ENCODE measurements at regions not wholly inside any gene's neighbourhood (a gene's known extent, or its start where the extent isn't known, plus 50 kb on each side); places are given as distances from the start of the nearest gene placed in this dataset.
A peak's percentile ranks its signal among the peaks of the same experiment; 100 is the strongest.

- no peak overlapping the region for H2AFZ ChIP-seq
- TF ChIP-seq EZH2 (IDR thresholded peaks at IDR 0.05; ENCODE audit: low read depth, unreplicated experiment) (no peak), ZNF331 (CRISPR knock-in tag; IDR thresholded peaks at IDR 0.05; ENCODE audit: low read depth) (no peak), CREB1 (CRISPR knock-in tag; IDR thresholded peaks at IDR 0.05; ENCODE audit: low read depth) (no peak), POLR2AphosphoS5 (IDR thresholded peaks at IDR 0.05; ENCODE audit: low read depth) (no peak), EZH2phosphoT487 (IDR thresholded peaks at IDR 0.05; ENCODE audit: unreplicated experiment) (no peak), ZNF114 (CRISPR knock-in tag; IDR thresholded peaks at IDR 0.05) (no peak), REST (IDR thresholded peaks at IDR 0.05; ENCODE audit: unreplicated experiment) (no peak), JUNB (IDR thresholded peaks at IDR 0.05; ENCODE audit: unreplicated experiment) (no peak), CTCF (conservative IDR thresholded peaks at IDR 0.05; ENCODE audit: low read depth in 2 of 2) (no peak), NANOG (IDR thresholded peaks at IDR 0.05; ENCODE audit: borderline replicate concordance) (no peak)
- no peaks in the 10 kb centered on the region for H3K27me3 ChIP-seq (ENCODE audit: insufficient read depth)
- Mint-ChIP-seq H3K36me3 (ENCODE audit: low read depth) (peaks cover 3% of the 10 kb centered on the region; the same call in 1 of the 3 replicates), H3K27ac (no peak overlapping the region), H3K4me1 (peaks cover 19% of the 10 kb centered on the region), H3K4me3 (no peak overlapping the region), H3K27me3 (ENCODE audit: insufficient read depth, low read depth, poor library complexity) (peaks cover 3% of the 10 kb centered on the region), H3K9me3 (no peaks in the 10 kb centered on the region)
- peaks cover 11% of the 10 kb centered on the region; the same call in 1 of the 2 replicates for H3K9me2 ChIP-seq (ENCODE audit: insufficient read depth)
- no peaks in the 10 kb centered on the region for H3K36me3 ChIP-seq (ENCODE audit: insufficient read depth)
- H3K27ac ChIP-seq (ENCODE audit: low read depth), result no peak overlapping the region
- peaks cover 11% of the 10 kb centered on the region; the same call in 1 of the 2 replicates for H3K4me1 ChIP-seq (ENCODE audit: insufficient read depth)
- ATAC-seq, result no peak
- no peaks in the 10 kb centered on the region for H3F3A ChIP-seq (replicated peaks; ENCODE audit: low read depth)
- H3K4me3 ChIP-seq, result no peak overlapping the region
- DNase-seq (ENCODE audit: low spot score), result no peak
- no peaks in the 10 kb centered on the region for H4K20me1 ChIP-seq (replicated peaks; ENCODE audit: insufficient read depth)
- no peaks in the 10 kb centered on the region for H3K79me2 ChIP-seq (replicated peaks; ENCODE audit: insufficient read depth)
- H3K4me2 ChIP-seq, result no peak overlapping the region
These were observed 948.3 kb downstream of the CNTNAP5 start for GRCh38 chr2:124973396-124973795.

DNA sequence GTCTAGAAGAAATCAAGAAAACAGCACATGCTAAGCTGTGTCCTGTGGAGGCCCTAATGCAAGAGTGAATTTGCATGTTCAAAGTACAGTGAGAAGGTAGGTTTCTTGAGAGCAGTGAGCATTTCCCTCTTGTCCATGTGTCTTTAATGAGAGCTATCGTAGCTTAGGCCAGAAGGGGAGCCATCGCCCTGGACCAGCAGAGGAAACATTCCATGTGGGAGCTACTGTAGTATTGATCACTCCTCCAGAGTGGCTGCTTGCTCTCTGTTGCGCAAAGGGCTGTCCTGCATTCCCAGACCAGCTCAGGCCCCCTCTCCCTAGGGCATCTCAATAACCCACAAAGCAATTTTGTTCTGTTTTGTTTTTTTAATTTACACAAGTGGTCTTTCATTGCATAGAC, 950.1 kb downstream of the CNTNAP5 start:
- no peaks in the 10 kb centered on the region for H3F3A ChIP-seq (replicated peaks; ENCODE audit: low read depth)
- ATAC-seq (peak; percentile 51; the same call in 2 of the 3 replicates), DNase-seq (ENCODE audit: low spot score) (peak; percentile 11)
- H3K4me2 ChIP-seq, result no peak overlapping the region
- Mint-ChIP-seq H3K27ac (no peak overlapping the region), H3K9me3 (no peaks in the 10 kb centered on the region), H3K27me3 (ENCODE audit: insufficient read depth, low read depth, poor library complexity) (peaks cover 4% of the 10 kb centered on the region), H3K36me3 (ENCODE audit: low read depth) (peaks cover 3% of the 10 kb centered on the region; the same call in 1 of the 3 replicates), H3K4me1 (peaks cover 19% of the 10 kb centered on the region), H3K4me3 (no peak overlapping the region)
- H3K36me3 ChIP-seq (ENCODE audit: insufficient read depth), result no peaks in the 10 kb centered on the region
- no peak overlapping the region for H3K4me3 ChIP-seq
- H4K20me1 ChIP-seq (replicated peaks; ENCODE audit: insufficient read depth), result no peaks in the 10 kb centered on the region
- H3K9me2 ChIP-seq (ENCODE audit: insufficient read depth), result peaks cover 11% of the 10 kb centered on the region; the same call in 1 of the 2 replicates
- H3K79me2 ChIP-seq (replicated peaks; ENCODE audit: insufficient read depth), result no peaks in the 10 kb centered on the region
- peaks cover 11% of the 10 kb centered on the region; the same call in 1 of the 2 replicates for H3K4me1 ChIP-seq (ENCODE audit: insufficient read depth)
- no peaks in the 10 kb centered on the region for H3K27me3 ChIP-seq (ENCODE audit: insufficient read depth)
- peak overlapping the region; percentile 53; the same call in 1 of the 2 replicates for H2AFZ ChIP-seq
- H3K27ac ChIP-seq (ENCODE audit: low read depth), result no peak overlapping the region
- 0 out of 4 replicates have a peak, but pooled peaks of 1 of the 2 experiments have one; percentile 25 for TF ChIP-seq CTCF (conservative IDR thresholded peaks at IDR 0.05; ENCODE audit: low read depth in 2 of 2)
